ENCODE measurements at regions not wholly inside any gene's neighbourhood (a gene's known extent, or its start where the extent isn't known, plus 50 kb on each side); places are given as distances from the start of the nearest gene placed in this dataset.

DNA sequence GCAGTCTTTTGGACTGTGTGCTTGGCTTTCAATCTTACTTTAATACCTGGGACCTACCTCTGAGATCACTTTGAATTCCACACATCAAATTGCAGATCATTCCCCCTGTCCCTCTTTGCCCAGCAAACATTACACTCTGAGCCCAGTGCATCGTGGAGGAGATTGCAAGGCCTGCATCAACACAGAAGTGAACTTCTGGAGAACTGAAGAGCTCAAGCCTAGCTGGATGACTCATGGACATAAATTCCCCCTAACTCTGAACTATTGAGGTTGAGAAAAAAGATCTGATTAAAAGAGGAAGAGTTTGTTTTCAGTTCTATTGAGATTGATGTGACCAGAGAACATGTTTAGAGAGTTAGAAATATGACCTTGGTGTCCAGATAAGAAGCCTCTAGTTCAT is 316.0 kb upstream of the DMAC1 start:
- H3K27ac ChIP-seq = no peak overlapping the region
- no peak for TF ChIP-seq CTCF (IDR thresholded peaks at IDR 0.05)
- ATAC-seq (no peak), DNase-seq (no peak)
- no peak overlapping the region for H3K4me3 ChIP-seq
- intact Hi-C loops (cut with DNase I) = no loop called here
- H3K4me1 ChIP-seq = no peaks in the 10 kb centered on the region
- no peaks in the 10 kb centered on the region for H3K9me3 ChIP-seq
- H3K36me3 ChIP-seq = no peaks in the 10 kb centered on the region
- H3K27me3 ChIP-seq = no peaks in the 10 kb centered on the region

- no peaks in the 10 kb centered on the region for H3K27me3 ChIP-seq
- no peak overlapping the region for H3K27ac ChIP-seq
- H3K36me3 ChIP-seq = no peaks in the 10 kb centered on the region
- H3K4me3 ChIP-seq = no peak overlapping the region
- TF ChIP-seq CTCF (IDR thresholded peaks at IDR 0.05) = no peak
- intact Hi-C loops (cut with DNase I) = no loop called here
- ATAC-seq (no peak), DNase-seq (no peak)
- no peaks in the 10 kb centered on the region for H3K9me3 ChIP-seq
- no peaks in the 10 kb centered on the region for H3K4me1 ChIP-seq
These were observed 315.2 kb upstream of the DMAC1 start for GRCh38 chr9:8114826-8115225.

GRCh38 chr9:8106362-8106761 is 306.8 kb upstream of the DMAC1 start:
- intact Hi-C loops (cut with DNase I) = no loop called here
- no peak for ATAC-seq

GRCh38 chr9:8101607-8102006 is 302.0 kb upstream of the DMAC1 start:
- ATAC-seq (no peak), DNase-seq (no peak)
- Histone ChIP-seq H3K36me3 (no peaks in the 10 kb centered on the region), H3K27ac (no peak overlapping the region), H3K4me3 (no peak overlapping the region), H3K27me3 (no peaks in the 10 kb centered on the region), H3K9me3 (no peaks in the 10 kb centered on the region), H3K4me1 (no peaks in the 10 kb centered on the region)
- intact Hi-C loops (cut with DNase I) = no loop called here
- no peak for TF ChIP-seq CTCF (IDR thresholded peaks at IDR 0.05)

More at GRCh38 chr9:8106362-8106761, 306.8 kb upstream of the DMAC1 start:
- no peak for DNase-seq
- no peak overlapping the region for H3K27ac ChIP-seq
- H3K4me3 ChIP-seq = no peak overlapping the region
- no peaks in the 10 kb centered on the region for H3K9me3 ChIP-seq
- H3K4me1 ChIP-seq = no peaks in the 10 kb centered on the region
- no peaks in the 10 kb centered on the region for H3K27me3 ChIP-seq
- TF ChIP-seq CTCF (IDR thresholded peaks at IDR 0.05) = no peak
- no peaks in the 10 kb centered on the region for H3K36me3 ChIP-seq

DNA sequence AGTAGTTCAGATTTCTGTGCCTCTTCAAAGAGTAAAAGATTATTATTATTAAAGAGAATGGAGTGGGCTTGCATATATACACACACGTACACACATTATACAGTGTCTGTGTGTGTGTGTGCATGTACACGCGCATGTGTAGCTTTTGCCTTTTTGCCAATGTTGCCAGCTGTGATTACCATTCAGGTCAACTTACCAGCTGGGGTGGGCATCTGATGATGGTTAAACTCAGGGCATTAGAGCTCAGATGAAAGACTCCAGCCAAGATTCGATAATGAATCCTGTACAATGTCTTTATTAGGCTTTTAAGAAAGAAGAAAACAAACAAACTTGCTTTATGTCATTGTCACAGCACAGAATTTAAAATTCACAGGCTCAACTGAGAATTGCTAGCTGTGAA is 296.5 kb upstream of the DMAC1 start:
- TF ChIP-seq CTCF (IDR thresholded peaks at IDR 0.05) = no peak
- H3K9me3 ChIP-seq = no peaks in the 10 kb centered on the region
- no peaks in the 10 kb centered on the region for H3K27me3 ChIP-seq
- ATAC-seq (no peak), DNase-seq (no peak)
- H3K27ac ChIP-seq = no peak overlapping the region
- H3K4me1 ChIP-seq = no peaks in the 10 kb centered on the region
- H3K36me3 ChIP-seq = no peaks in the 10 kb centered on the region
- intact Hi-C loops (cut with DNase I) = no loop called here
- H3K4me3 ChIP-seq = no peak overlapping the region

Data from left lung (tissue), 4 donors.